HEK293 (cell line): ENCODE measurements at regions not wholly inside any gene's neighbourhood (a gene's known extent, or its start where the extent isn't known, plus 50 kb on each side); places are given as distances from the start of the nearest gene placed in this dataset.

Experiments
- CTCF ChIA-PET: fragments of 350-600 bp; formaldehyde crosslinking; extraction: SDS; loops from one replicate; lab custom pipeline; 2021; ENCODE audit warnings: antibody characterized with exemption; lab: Yijun Ruan, JAX
- POLR2A ChIA-PET: fragments of 300-600 bp; formaldehyde crosslinking; extraction: SDS; loops from one replicate; lab custom pipeline; 2020; ENCODE audit warnings: antibody characterized with exemption, inconsistent platforms; lab: Yijun Ruan, JAX
- H3K27ac ChIP-seq: fragments of 200-500 bp; sonication (Bioruptor generic); 2 replicates; pipeline ENCODE4 v1.5.1; 2014; ENCODE audit warnings: low read depth, low read length, control low read depth, inconsistent platforms; ENCODE audit errors: extremely low read depth
- H3K36me3 ChIP-seq, 2 experiments: fragments of 200-500 bp in 1 of 2; sonication (Bioruptor generic) in 1 of 2; 1 replicate in 1 of 2; 2 replicates in 1 of 2; pipeline ENCODE4 v1.5.1; 2014 to 2017; ENCODE audit warnings: inconsistent platforms in 2 of 2, low read length in 2 of 2; ENCODE audit not compliant: control insufficient read depth in 2 of 2, insufficient read depth in 1 of 2
- H3K4me1 ChIP-seq: fragments of 200-500 bp; sonication (Bioruptor generic); 2 replicates; pipeline ENCODE4 v1.5.1; 2014; ENCODE audit warnings: mild to moderate bottlenecking, low read length, inconsistent platforms; ENCODE audit not compliant: control insufficient read depth, insufficient read depth
- H3K4me3 ChIP-seq: 2 replicates; pipeline ENCODE4 v1.5.1; 2011; ENCODE audit warnings: low read depth, mild to moderate bottlenecking, control low read depth, low read length, moderate library complexity
- H3K9me3 ChIP-seq: fragments of 200-500 bp; sonication (Bioruptor generic); 2 replicates; pipeline ENCODE4 v1.5.1; 2014; ENCODE audit warnings: low read depth, low read length, inconsistent platforms; ENCODE audit not compliant: control insufficient read depth, insufficient read depth
- BCL11A ChIP-seq: fragments of 450-650 bp; formaldehyde crosslinking; IDR thresholded peaks from 2 replicates; pipeline ENCODE4 v1.5.1; 2016; ENCODE audit warnings: low read depth, missing biosample characterization, missing genetic modification characterization
- BCL11B ChIP-seq: fragments of 450-650 bp; formaldehyde crosslinking; IDR thresholded peaks from 2 replicates; pipeline ENCODE4 v1.5.1; 2016; ENCODE audit warnings: low read depth, missing biosample characterization, missing genetic modification characterization
- KLF16 ChIP-seq: fragments of 450-650 bp; formaldehyde crosslinking; IDR thresholded peaks from 2 replicates; pipeline ENCODE4 v1.5.1; 2017; ENCODE audit warnings: missing biosample characterization, missing genetic modification characterization
- KLF9 ChIP-seq: fragments of 450-650 bp; formaldehyde crosslinking; IDR thresholded peaks from 2 replicates; pipeline ENCODE4 v1.5.1; 2016; ENCODE audit warnings: missing biosample characterization, missing genetic modification characterization, low read depth
- SETDB1 ChIP-seq: IDR thresholded peaks from one replicate; pipeline ENCODE4 v1.6.1; 2017; ENCODE audit warnings: mild to moderate bottlenecking, low read length, moderate library complexity, mixed read lengths; ENCODE audit not compliant: insufficient read length
- SP7 ChIP-seq: fragments of 450-650 bp; formaldehyde crosslinking; IDR thresholded peaks from 2 replicates; pipeline ENCODE4 v1.5.1; 2016; ENCODE audit warnings: missing biosample characterization, missing genetic modification characterization
- ZBTB10 ChIP-seq: fragments of 450-650 bp; formaldehyde crosslinking; IDR thresholded peaks from 2 replicates; pipeline ENCODE4 v1.5.1; 2016; ENCODE audit warnings: missing biosample characterization, missing genetic modification characterization
- ZBTB17 ChIP-seq: fragments of 450-650 bp; formaldehyde crosslinking; IDR thresholded peaks from 2 replicates; pipeline ENCODE4 v1.5.1; 2016; ENCODE audit warnings: missing biosample characterization, missing genetic modification characterization
- ZFP41 ChIP-seq: fragments of 450-650 bp; formaldehyde crosslinking; IDR thresholded peaks from 2 replicates; pipeline ENCODE4 v1.5.1; 2016; ENCODE audit warnings: missing biosample characterization, missing genetic modification characterization, borderline replicate concordance
- ZNF155 ChIP-seq: fragments of 450-650 bp; formaldehyde crosslinking; IDR thresholded peaks from 2 replicates; pipeline ENCODE4 v1.5.1; 2016; ENCODE audit warnings: missing biosample characterization, missing genetic modification characterization
- ZNF18 ChIP-seq: fragments of 450-650 bp; formaldehyde crosslinking; IDR thresholded peaks from 2 replicates; pipeline ENCODE4 v1.5.1; 2016; ENCODE audit warnings: missing biosample characterization, missing genetic modification characterization
- ZNF311 ChIP-seq: fragments of 450-650 bp; formaldehyde crosslinking; IDR thresholded peaks from 2 replicates; pipeline ENCODE4 v1.5.1; 2017; ENCODE audit warnings: missing biosample characterization, missing genetic modification characterization, borderline replicate concordance
- ZNF350 ChIP-seq: fragments of 450-650 bp; formaldehyde crosslinking; IDR thresholded peaks from 2 replicates; pipeline ENCODE4 v1.5.0; 2017; ENCODE audit warnings: missing biosample characterization, mild to moderate bottlenecking, missing genetic modification characterization
- ZNF362 ChIP-seq: fragments of 450-650 bp; formaldehyde crosslinking; IDR thresholded peaks from 2 replicates; pipeline ENCODE4 v1.5.1; 2016; ENCODE audit warnings: missing biosample characterization, missing genetic modification characterization
- ZNF488 ChIP-seq: fragments of 450-650 bp; formaldehyde crosslinking; IDR thresholded peaks from 2 replicates; pipeline ENCODE4 v1.5.1; 2016; ENCODE audit warnings: missing biosample characterization, missing genetic modification characterization
- ZNF510 ChIP-seq: fragments of 450-650 bp; formaldehyde crosslinking; IDR thresholded peaks from 2 replicates; pipeline ENCODE4 v1.5.1; 2018; ENCODE audit warnings: mild to moderate bottlenecking, missing genetic modification characterization, missing biosample characterization; ENCODE audit not compliant: insufficient replicate concordance
- ZNF530 ChIP-seq: fragments of 450-650 bp; formaldehyde crosslinking; IDR thresholded peaks from 2 replicates; pipeline ENCODE4 v1.5.1; 2016; ENCODE audit warnings: low read depth, missing biosample characterization, missing genetic modification characterization
- ZNF544 ChIP-seq: fragments of 450-650 bp; formaldehyde crosslinking; IDR thresholded peaks from 2 replicates; pipeline ENCODE4 v1.5.0; 2017; ENCODE audit warnings: missing biosample characterization, missing genetic modification characterization
- ZNF555 ChIP-seq: fragments of 450-650 bp; formaldehyde crosslinking; conservative IDR thresholded peaks from 2 replicates; pipeline ENCODE4 v1.5.1; 2017; ENCODE audit warnings: missing biosample characterization, mild to moderate bottlenecking, missing genetic modification characterization, inconsistent platforms
- ZNF560 ChIP-seq: fragments of 450-650 bp; formaldehyde crosslinking; IDR thresholded peaks from 2 replicates; pipeline ENCODE4 v1.5.1; 2017; ENCODE audit warnings: missing biosample characterization, missing genetic modification characterization, borderline replicate concordance
- ZNF670 ChIP-seq: fragments of 450-650 bp; formaldehyde crosslinking; IDR thresholded peaks from 2 replicates; pipeline ENCODE4 v1.5.1; 2016; ENCODE audit warnings: missing biosample characterization, missing genetic modification characterization, low read depth
- ZNF777 ChIP-seq: fragments of 450-650 bp; formaldehyde crosslinking; IDR thresholded peaks from 2 replicates; pipeline ENCODE4 v1.5.1; 2017; ENCODE audit warnings: missing biosample characterization, missing genetic modification characterization, borderline replicate concordance
- ZNF792 ChIP-seq: fragments of 450-650 bp; formaldehyde crosslinking; IDR thresholded peaks from 2 replicates; pipeline ENCODE4 v1.5.1; 2016; ENCODE audit warnings: missing biosample characterization, missing genetic modification characterization
- TF ChIP-seq, protein P1 (sequence below): fragments of 450-650 bp; formaldehyde crosslinking; IDR thresholded peaks from 2 replicates; pipeline ENCODE4 v1.5.1; 2016; ENCODE audit warnings: missing biosample characterization, missing genetic modification characterization, low read depth
- TF ChIP-seq, protein P2 (sequence below): fragments of 450-650 bp; formaldehyde crosslinking; IDR thresholded peaks from 2 replicates; pipeline ENCODE4 v1.5.1; 2016; ENCODE audit warnings: missing biosample characterization, missing genetic modification characterization

DNA sequence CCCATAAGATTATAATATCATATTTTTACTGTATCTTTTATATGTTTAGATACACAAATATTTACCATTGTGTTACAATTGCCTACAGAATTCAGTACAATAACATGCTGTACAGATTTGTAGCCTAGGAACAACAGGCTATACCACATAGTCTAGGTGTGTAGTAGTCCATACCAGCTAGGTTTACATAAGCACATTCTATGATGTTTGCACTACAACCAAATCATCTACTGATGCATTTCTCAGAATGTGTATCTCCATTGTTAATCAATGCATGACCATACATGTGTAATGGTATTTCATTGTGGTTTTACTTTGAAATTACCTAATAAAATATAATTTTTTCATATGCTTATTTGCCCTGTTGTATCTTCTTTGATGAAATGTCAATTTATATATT lies 288.1 kb upstream of the PCDH10 start:
- Histone ChIP-seq H3K4me3 (no peak overlapping the region), H3K9me3 (no peaks in the 10 kb centered on the region), H3K27ac (no peak overlapping the region), H3K36me3 (no peaks in the 10 kb centered on the region), H3K4me1 (no peaks in the 10 kb centered on the region)
- TF ChIP-seq ZNF777 (tag by site-specific recombination) = no peak
- TF ChIP-seq ZNF510 = no peak
- TF ChIP-seq, protein P1, sequence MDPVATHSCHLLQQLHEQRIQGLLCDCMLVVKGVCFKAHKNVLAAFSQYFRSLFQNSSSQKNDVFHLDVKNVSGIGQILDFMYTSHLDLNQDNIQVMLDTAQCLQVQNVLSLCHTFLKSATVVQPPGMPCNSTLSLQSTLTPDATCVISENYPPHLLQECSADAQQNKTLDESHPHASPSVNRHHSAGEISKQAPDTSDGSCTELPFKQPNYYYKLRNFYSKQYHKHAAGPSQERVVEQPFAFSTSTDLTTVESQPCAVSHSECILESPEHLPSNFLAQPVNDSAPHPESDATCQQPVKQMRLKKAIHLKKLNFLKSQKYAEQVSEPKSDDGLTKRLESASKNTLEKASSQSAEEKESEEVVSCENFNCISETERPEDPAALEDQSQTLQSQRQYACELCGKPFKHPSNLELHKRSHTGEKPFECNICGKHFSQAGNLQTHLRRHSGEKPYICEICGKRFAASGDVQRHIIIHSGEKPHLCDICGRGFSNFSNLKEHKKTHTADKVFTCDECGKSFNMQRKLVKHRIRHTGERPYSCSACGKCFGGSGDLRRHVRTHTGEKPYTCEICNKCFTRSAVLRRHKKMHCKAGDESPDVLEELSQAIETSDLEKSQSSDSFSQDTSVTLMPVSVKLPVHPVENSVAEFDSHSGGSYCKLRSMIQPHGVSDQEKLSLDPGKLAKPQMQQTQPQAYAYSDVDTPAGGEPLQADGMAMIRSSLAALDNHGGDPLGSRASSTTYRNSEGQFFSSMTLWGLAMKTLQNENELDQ (tag by site-specific recombination) = no peak
- TF ChIP-seq ZNF155 (tag by site-specific recombination) = no peak
- TF ChIP-seq KLF16 = no peak
- TF ChIP-seq ZNF555 (tag by site-specific recombination) = no peak
- TF ChIP-seq ZNF350 = no peak
- no peak for TF ChIP-seq BCL11B (tag by site-specific recombination)
- TF ChIP-seq ZNF362 = no peak
- no peak for TF ChIP-seq ZFP41
- no peak for TF ChIP-seq ZNF544
- TF ChIP-seq KLF9 = no peak
- TF ChIP-seq ZNF792 = no peak
- no peak for TF ChIP-seq SP7 (tag by site-specific recombination)
- TF ChIP-seq SETDB1 = no peak
- TF ChIP-seq ZNF488 (tag by site-specific recombination) = no peak
- ChIA-PET POLR2A (no interaction called here), CTCF (no interaction called here)

GRCh38 chr4:132863619-132864018 lies 285.5 kb upstream of the PCDH10 start:
- TF ChIP-seq BCL11A (tag by site-specific recombination) (no peak), ZNF670 (tag by site-specific recombination) (no peak), ZNF560 (tag by site-specific recombination) (no peak), ZNF311 (no peak), ZNF777 (tag by site-specific recombination) (no peak), ZNF18 (tag by site-specific recombination) (no peak), ZBTB17 (tag by site-specific recombination) (no peak), ZNF155 (tag by site-specific recombination) (no peak), ZBTB10 (no peak), ZNF530 (no peak)
- TF ChIP-seq, protein P2, sequence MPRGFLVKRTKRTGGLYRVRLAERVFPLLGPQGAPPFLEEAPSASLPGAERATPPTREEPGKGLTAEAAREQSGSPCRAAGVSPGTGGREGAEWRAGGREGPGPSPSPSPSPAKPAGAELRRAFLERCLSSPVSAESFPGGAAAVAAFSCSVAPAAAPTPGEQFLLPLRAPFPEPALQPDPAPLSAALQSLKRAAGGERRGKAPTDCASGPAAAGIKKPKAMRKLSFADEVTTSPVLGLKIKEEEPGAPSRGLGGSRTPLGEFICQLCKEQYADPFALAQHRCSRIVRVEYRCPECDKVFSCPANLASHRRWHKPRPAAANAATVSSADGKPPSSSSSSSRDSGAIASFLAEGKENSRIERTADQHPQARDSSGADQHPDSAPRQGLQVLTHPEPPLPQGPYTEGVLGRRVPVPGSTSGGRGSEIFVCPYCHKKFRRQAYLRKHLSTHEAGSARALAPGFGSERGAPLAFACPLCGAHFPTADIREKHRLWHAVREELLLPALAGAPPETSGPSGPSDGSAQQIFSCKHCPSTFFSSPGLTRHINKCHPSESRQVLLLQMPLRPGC (tag by site-specific recombination) = no peak
- Histone ChIP-seq H3K36me3 (no peaks in the 10 kb centered on the region), H3K9me3 (no peaks in the 10 kb centered on the region), H3K27ac (no peak overlapping the region), H3K4me1 (no peaks in the 10 kb centered on the region), H3K4me3 (no peak overlapping the region)
- ChIA-PET POLR2A (no interaction called here), CTCF (no interaction called here)
